K562 (cell line): ENCODE measurements at regions not wholly inside any gene's neighbourhood (a gene's known extent, or its start where the extent isn't known, plus 50 kb on each side); places are given as distances from the start of the nearest gene placed in this dataset.

Source experiments
- ATAC-seq: fragments of 200-7000 bp; cut with Tn5 transposase; 3 replicates; pipeline ENCODE4 v1.9.1; 2020; ENCODE audit warnings: moderate library complexity
- BruUV-seq: library from RNA; stranded (reverse); fragments of 400-500 nt; replicated peaks from 2 replicates; lab custom pipeline; 2021; lab: Mats Ljungman, UMichigan
- CTCF ChIA-PET: fragments of 300-600 bp; formaldehyde crosslinking; extraction: SDS; loops from one replicate; lab custom pipeline; 2021; ENCODE audit warnings: low intra/inter-chr PET ratio; lab: Yijun Ruan, JAX
- POLR2A ChIA-PET: fragments of 300-600, 350-650 bp; sonication (Branson Sonifier 250); formaldehyde crosslinking; extraction: SDS; loops from one replicate; lab custom pipeline; 2021; ENCODE audit warnings: antibody characterized with exemption, inconsistent platforms; lab: Yijun Ruan, JAX
- DNase-seq, 4 experiments: peaks; one replicate each; pipeline versions ENCODE4 v3.0.0 to v3.0.0-alpha.2; 2011 to 2018; ENCODE audit warnings: low spot score in 3 of 4, mixed read lengths in 3 of 4; ENCODE audit errors: extremely low read depth in 1 of 4
- FAIRE-seq: peaks from 2 replicates; lab custom pipeline; 2011; peaks lifted over from hg19 to GRCh38; lab: Jason Lieb, UNC
- H2AFZ ChIP-seq: 2 replicates; pipeline ENCODE4 v1.6.0; 2011; ENCODE audit warnings: low read depth, low read length, control low read depth, inconsistent platforms
- H3K27ac ChIP-seq: fragments of 200-600 bp; 3 replicates; pipeline ENCODE4 v1.8.0; 2011; ENCODE audit warnings: low read depth, mild to moderate bottlenecking, control low read depth, inconsistent platforms, low read length, moderate library complexity, mixed read lengths; ENCODE audit errors: extremely low read depth
- H3K27me3 ChIP-seq, 2 experiments: fragments of 300-600 bp in 1 of 2; 2 replicates in 1 of 2; 3 replicates in 1 of 2; pipeline versions ENCODE4 v1.6.0 to v1.8.0; 2011; ENCODE audit warnings: inconsistent platforms in 2 of 2, low read length in 2 of 2, mild to moderate bottlenecking in 1 of 2, mixed read lengths in 1 of 2, moderate library complexity in 1 of 2; ENCODE audit not compliant: control insufficient read depth in 2 of 2, insufficient read depth in 2 of 2
- H3K36me3 ChIP-seq: fragments of 300-600 bp; 3 replicates; pipeline ENCODE4 v1.8.0; 2011; ENCODE audit warnings: mild to moderate bottlenecking, low read length, inconsistent platforms; ENCODE audit not compliant: control insufficient read depth, insufficient read depth
- H3K4me1 ChIP-seq, 2 experiments: fragments of 200-600 bp in 1 of 2; replicated peaks in 1 of 2; 2 replicates in 1 of 2; 3 replicates in 1 of 2; pipeline versions ENCODE4 v1.5.1 to v1.8.0; 2011; ENCODE audit warnings: inconsistent platforms in 2 of 2, low read length in 2 of 2, mild to moderate bottlenecking in 1 of 2, mixed read lengths in 1 of 2, moderate library complexity in 1 of 2; ENCODE audit not compliant: control insufficient read depth in 2 of 2, insufficient read depth in 2 of 2
- H3K4me2 ChIP-seq: 2 replicates; pipeline ENCODE4 v1.6.1; 2011; ENCODE audit warnings: low read length, control low read depth, inconsistent platforms, mixed read lengths; ENCODE audit not compliant: insufficient read depth
- H3K4me3 ChIP-seq: fragments of 200-600 bp; sonication (generic), shearing (Covaris generic); 2 replicates; pipeline ENCODE4 v1.5.1; 2016; ENCODE audit warnings: control low read depth, inconsistent platforms
- H3K79me2 ChIP-seq: fragments of 200-600 bp; 3 replicates; pipeline ENCODE4 v1.8.0; 2011; ENCODE audit warnings: low read length, inconsistent platforms; ENCODE audit not compliant: control insufficient read depth, insufficient read depth
- H3K9ac ChIP-seq, 2 experiments: 2 replicates each; pipeline versions ENCODE4 v1.6.0 to v1.6.1; 2011; ENCODE audit warnings: low read depth in 2 of 2, low read length in 2 of 2, control low read depth in 1 of 2, inconsistent platforms in 1 of 2, mild to moderate bottlenecking in 1 of 2, mixed read lengths in 1 of 2; ENCODE audit not compliant: insufficient read depth in 1 of 2
- H3K9me1 ChIP-seq: one replicate; pipeline ENCODE4 v1.6.0; 2011; ENCODE audit warnings: inconsistent platforms, mild to moderate bottlenecking, low read length, moderate library complexity; ENCODE audit not compliant: control insufficient read depth, insufficient read depth
- H3K9me3 ChIP-seq: replicated peaks from 2 replicates; pipeline ENCODE4 v1.5.1; 2011; ENCODE audit warnings: low read depth, low read length, inconsistent platforms; ENCODE audit not compliant: control insufficient read depth, insufficient read depth
- H4K20me1 ChIP-seq: replicated peaks from 2 replicates; pipeline ENCODE4 v1.6.1; 2011; ENCODE audit warnings: low read length, inconsistent platforms, mixed read lengths; ENCODE audit not compliant: control insufficient read depth, insufficient read depth
- CHD1 ChIP-seq: fragments of 200-600 bp; sonication (generic); IDR thresholded peaks from one replicate; pipeline ENCODE4 v1.6.1; 2012; ENCODE audit warnings: mild to moderate bottlenecking, moderate library complexity, low read length, inconsistent platforms
- FOXP1 ChIP-seq: sonication (generic); formaldehyde crosslinking; IDR thresholded peaks from 2 replicates; pipeline ENCODE4 v1.8.0; 2022; ENCODE audit warnings: mild to moderate bottlenecking, missing genetic modification reagents
- HES1 ChIP-seq: fragments of 450-650 bp; IDR thresholded peaks from 2 replicates; pipeline ENCODE4 v1.6.1; 2016; ENCODE audit warnings: low read depth, mild to moderate bottlenecking, moderate library complexity
- HNRNPL ChIP-seq: fragments of 200-400 bp; formaldehyde crosslinking; IDR thresholded peaks from 2 replicates; pipeline ENCODE4 v1.6.1; 2017; ENCODE audit warnings: low read depth, mild to moderate bottlenecking, low read length
- JUNB ChIP-seq: fragments of 450-650 bp; formaldehyde crosslinking; conservative IDR thresholded peaks from 2 replicates; pipeline ENCODE4 v1.4.0; 2020; ENCODE audit warnings: mild to moderate bottlenecking
- RCOR1 ChIP-seq, 2 experiments: IDR thresholded peaks; 2 replicates each; pipeline ENCODE4 v1.6.1; 2012; ENCODE audit warnings: low read depth in 2 of 2, low read length in 2 of 2, borderline replicate concordance in 1 of 2, improper control_type of control experiment in 1 of 2
- RFX5 ChIP-seq: IDR thresholded peaks from 2 replicates; pipeline ENCODE4 v1.6.1; 2011; ENCODE audit warnings: low read depth, mild to moderate bottlenecking, improper control_type of control experiment, low read length
- SIN3B ChIP-seq: fragments of 450-650 bp; IDR thresholded peaks from 2 replicates; pipeline ENCODE4 v1.6.1; 2017; ENCODE audit warnings: low read depth, mild to moderate bottlenecking, moderate library complexity
- STAG1 ChIP-seq: sonication (generic); formaldehyde crosslinking; IDR thresholded peaks from 2 replicates; pipeline ENCODE4 v1.5.0; 2020; ENCODE audit warnings: missing genetic modification reagents, borderline replicate concordance
- STAT6 ChIP-seq: sonication (generic); formaldehyde crosslinking; IDR thresholded peaks from 2 replicates; pipeline ENCODE4 v1.8.1; 2023; ENCODE audit warnings: mild to moderate bottlenecking, missing genetic modification reagents
- THRA ChIP-seq: fragments of 450-650 bp; IDR thresholded peaks from 2 replicates; pipeline ENCODE4 v1.6.1; 2017; ENCODE audit warnings: mild to moderate bottlenecking, moderate library complexity
- ZBTB7A ChIP-seq: IDR thresholded peaks from 2 replicates; pipeline ENCODE4 v1.6.1; 2011; ENCODE audit warnings: low read depth, mild to moderate bottlenecking, low read length, moderate library complexity, borderline replicate concordance; ENCODE audit not compliant: control insufficient read depth
- ZNF280B ChIP-seq: fragments of 250-450 bp; sonication (Bioruptor Pico); IDR thresholded peaks from 2 replicates; pipeline ENCODE4 v1.5.1; 2021; ENCODE audit warnings: mild to moderate bottlenecking
- ZNF282 ChIP-seq: sonication (generic); formaldehyde crosslinking; IDR thresholded peaks from 2 replicates; pipeline ENCODE4 v1.8.1; 2023; ENCODE audit warnings: missing genetic modification reagents
- ZNF384 ChIP-seq: IDR thresholded peaks from 2 replicates; pipeline ENCODE4 v1.6.1; 2012; ENCODE audit warnings: low read depth, low read length, improper control_type of control experiment
- ZNF41 ChIP-seq: fragments of 250-450 bp; sonication (Bioruptor Pico); conservative IDR thresholded peaks from 2 replicates; pipeline ENCODE4 v1.4.0; 2020; ENCODE audit warnings: mild to moderate bottlenecking
- ZNF644 ChIP-seq: fragments of 200-800 bp; sonication (Bioruptor generic); IDR thresholded peaks from 2 replicates; pipeline ENCODE4 v1.6.1; 2016; ENCODE audit warnings: low read depth, missing genetic modification characterization, missing compliant biosample characterization
- ZNF695 ChIP-seq: fragments of 450-650 bp; formaldehyde crosslinking; IDR thresholded peaks from 2 replicates; pipeline ENCODE4 v1.4.0; 2020; ENCODE audit warnings: mild to moderate bottlenecking, moderate library complexity
- WGBS: fragments of 100-300 bp; shearing (Covaris generic); methylation state at CpG from one replicate; pipeline ENCODE4 v1.1.6; 2016; ENCODE audit warnings: low coverage, mixed read lengths; ENCODE audit not compliant: insufficient coverage; ENCODE audit errors: missing lambda C conversion rate; 5-methylcytosine and 5-hydroxymethylcytosine counted together
- in situ Hi-C: fragments of 300-500 bp; cut with MboI; formaldehyde crosslinking; loops from 4 replicates; pipeline ENCODE4 v1.15.0; 2018; ENCODE audit warnings: inconsistent platforms, mixed read lengths
- intact Hi-C: fragments of 100-400 bp; cut with micrococcal nuclease; formaldehyde crosslinking; loops from 2 replicates; pipeline ENCODE4 v1.14.2; 2022

- Histone ChIP-seq H3K79me2 (no peaks in the 10 kb centered on the region), H3K9me1 (no peaks in the 10 kb centered on the region), H4K20me1 (no peaks in the 10 kb centered on the region), H3K4me3 (no peak overlapping the region), H3K4me1 (no peaks in the 10 kb centered on the region), H3K4me2 (no peak overlapping the region), H3K27ac (no peak overlapping the region), H3K9me3 (no peaks in the 10 kb centered on the region), H3K36me3 (no peaks in the 10 kb centered on the region), H3K9ac (no peak overlapping the region), H3K27me3 (peaks cover 0 to 16% of the 10 kb centered on the region in 2 experiments; a peak in 3 of 5 replicates), H2AFZ (no peak overlapping the region)
- DNase-seq = no peak
- ATAC-seq = no peak
- POLR2A ChIA-PET = no interaction called here
- in situ Hi-C loops = loop anchor here (10.0 kb wide), 2 partner anchors 332 to 612 kb away; no protein-coding TSS in a partner anchor
- intact Hi-C loops = loop anchor here (5.0 kb wide), 1 partner anchor 245 kb away; no protein-coding TSS in a partner anchor
- 3% methylated on average over 4 of the region's 4 CpGs for WGBS
- no peak for FAIRE-seq
- CTCF ChIA-PET = no interaction called here
- no TSS peak for BruUV-seq
- TF ChIP-seq ZNF644 (tag) = no peak
- no peak for TF ChIP-seq HES1
- no peak for TF ChIP-seq ZNF282 (CRISPR knock-in tag)
- no peak for TF ChIP-seq SIN3B
- no peak for TF ChIP-seq HNRNPL
- no peak for TF ChIP-seq ZNF695 (CRISPR knock-in tag)
- no peak for TF ChIP-seq ZNF384
- no peak for TF ChIP-seq ZBTB7A
- no peak for TF ChIP-seq ZNF280B
- no peak for TF ChIP-seq CHD1
- TF ChIP-seq FOXP1 (CRISPR knock-in tag) = no peak
- TF ChIP-seq STAG1 (CRISPR knock-in tag) = no peak
- TF ChIP-seq JUNB (CRISPR knock-in tag) = no peak
- TF ChIP-seq RCOR1 (IDR thresholded peaks at IDR 0.05; ENCODE audit: borderline replicate concordance in 1 of 2, low read depth in 2 of 2, low read length in 2 of 2) = no peak
- no peak for TF ChIP-seq STAT6 (CRISPR knock-in tag)
- TF ChIP-seq THRA = no peak
- TF ChIP-seq ZNF41 (CRISPR knock-in tag) = no peak
- TF ChIP-seq RFX5 = no peak
Measured at GRCh38 chr13:99902657-99903056, 68.9 kb downstream of the ZIC5 start.
